HepG2 (cell line): ENCODE measurements at regions not wholly inside any gene's neighbourhood (a gene's known extent, or its start where the extent isn't known, plus 50 kb on each side); places are given as distances from the start of the nearest gene placed in this dataset.

Experiments
- ATAC-seq: fragments of 200-7000 bp; cut with Tn5 transposase; 3 replicates; pipeline ENCODE4 v1.9.1; 2020; ENCODE audit warnings: mild to moderate bottlenecking, moderate library complexity
- BruUV-seq: library from RNA; stranded (reverse); fragments of 400-500 nt; replicated peaks from 2 replicates; lab custom pipeline; 2021; lab: Mats Ljungman, UMichigan
- CTCF ChIA-PET: fragments of 300-600 bp; formaldehyde crosslinking; extraction: SDS; loops from one replicate; lab custom pipeline; 2021; ENCODE audit warnings: low total read pairs, inconsistent platforms, low intra/inter-chr PET ratio; lab: Yijun Ruan, JAX
- POLR2A ChIA-PET: fragments of 350-600 bp; sonication (Branson Sonifier 250); formaldehyde crosslinking; loops from one replicate; lab custom pipeline; 2020; ENCODE audit warnings: antibody characterized with exemption, inconsistent platforms; lab: Yijun Ruan, JAX
- DNase-seq: peaks from one replicate; pipeline ENCODE4 v3.0.0-alpha.2; 2015; ENCODE audit warnings: low spot score
- FAIRE-seq: peaks from 3 replicates; lab custom pipeline; 2011; peaks lifted over from hg19 to GRCh38; lab: Jason Lieb, UNC
- H2AFZ ChIP-seq: one replicate; pipeline ENCODE4 v1.6.1; 2011; ENCODE audit warnings: low read length, inconsistent platforms
- H3K27ac ChIP-seq: fragments of 300-600 bp; 3 replicates; pipeline ENCODE4 v1.8.0; 2011; ENCODE audit warnings: mixed run types, mild to moderate bottlenecking, mixed read lengths, low read length, inconsistent platforms; ENCODE audit not compliant: insufficient read depth; ENCODE audit errors: extremely low read length
- H3K27me3 ChIP-seq, 2 experiments: fragments of 200-600 bp in 1 of 2; 2 replicates in 1 of 2; 3 replicates in 1 of 2; pipeline versions ENCODE4 v1.6.0 to v1.8.0; 2011; ENCODE audit warnings: low read length in 2 of 2, mild to moderate bottlenecking in 2 of 2, moderate library complexity in 2 of 2, inconsistent platforms in 1 of 2; ENCODE audit not compliant: insufficient read depth in 2 of 2, control insufficient read depth in 1 of 2
- H3K36me3 ChIP-seq, 2 experiments: fragments of 200-600 bp in 1 of 2; replicated peaks in 1 of 2; 2 replicates in 1 of 2; 3 replicates in 1 of 2; pipeline versions ENCODE4 v1.5.1 to v1.8.0; 2011; ENCODE audit warnings: low read length in 2 of 2, inconsistent platforms in 1 of 2; ENCODE audit not compliant: insufficient read depth in 2 of 2, control insufficient read depth in 1 of 2
- H3K4me1 ChIP-seq: 2 replicates; pipeline ENCODE4 v1.5.1; 2012; ENCODE audit warnings: low read length, inconsistent platforms; ENCODE audit not compliant: insufficient read depth
- H3K4me2 ChIP-seq: 2 replicates; pipeline ENCODE4 v1.6.0; 2011; ENCODE audit warnings: low read depth, low read length, inconsistent platforms
- H3K4me3 ChIP-seq, 3 experiments: fragments of 200-600 bp in 1 of 3; sonication (generic), shearing (Covaris generic) in 1 of 3; replicated peaks in 1 of 3; 2 replicates each; pipeline ENCODE4 v1.5.1; 2011 to 2016; ENCODE audit warnings: low read length in 3 of 3, inconsistent platforms in 2 of 3, low read depth in 2 of 3, mild to moderate bottlenecking in 2 of 3, control low read depth in 1 of 3, mixed read lengths in 1 of 3; ENCODE audit not compliant: insufficient read depth in 1 of 3
- H3K79me2 ChIP-seq: one replicate; pipeline ENCODE4 v1.6.1; 2011; ENCODE audit warnings: low read length, inconsistent platforms; ENCODE audit not compliant: insufficient read depth
- H3K9ac ChIP-seq: 2 replicates; pipeline ENCODE4 v1.6.0; 2011; ENCODE audit warnings: mild to moderate bottlenecking, low read depth, low read length, inconsistent platforms; ENCODE audit not compliant: insufficient read depth
- H3K9me3 ChIP-seq: 2 replicates; pipeline ENCODE4 v1.5.1; 2012; ENCODE audit warnings: mild to moderate bottlenecking, low read length
- H4K20me1 ChIP-seq: 2 replicates; pipeline ENCODE4 v1.6.0; 2011; ENCODE audit warnings: inconsistent platforms, mild to moderate bottlenecking, low read length, moderate library complexity; ENCODE audit not compliant: insufficient read depth
- BORCS8-MEF2B ChIP-seq: sonication (generic); formaldehyde crosslinking; IDR thresholded peaks from 2 replicates; pipeline ENCODE4 v1.8.0; 2022; ENCODE audit warnings: mild to moderate bottlenecking, missing genetic modification reagents
- THYN1 ChIP-seq: sonication (generic); formaldehyde crosslinking; IDR thresholded peaks from 2 replicates; pipeline ENCODE4 v1.8.1; 2023; ENCODE audit warnings: low read depth, mild to moderate bottlenecking, moderate library complexity, missing genetic modification reagents, borderline replicate concordance
- TP53 ChIP-seq: sonication (generic); formaldehyde crosslinking; conservative IDR thresholded peaks from 2 replicates; pipeline ENCODE4 v1.4.0; 2020; ENCODE audit warnings: missing genetic modification reagents
- ZNF44 ChIP-seq: sonication (generic); formaldehyde crosslinking; IDR thresholded peaks from 2 replicates; pipeline ENCODE4 v1.5.1; 2020; ENCODE audit warnings: mild to moderate bottlenecking, missing genetic modification reagents
- ZNF446 ChIP-seq: sonication (generic); formaldehyde crosslinking; IDR thresholded peaks from 2 replicates; pipeline ENCODE4 v1.5.0; 2020; ENCODE audit warnings: mild to moderate bottlenecking, missing genetic modification reagents
- ZNF629 ChIP-seq: sonication (generic); formaldehyde crosslinking; conservative IDR thresholded peaks from 2 replicates; pipeline ENCODE4 v1.5.0; 2020; ENCODE audit warnings: missing genetic modification reagents
- ZNF879 ChIP-seq: sonication (generic); formaldehyde crosslinking; IDR thresholded peaks from 2 replicates; pipeline ENCODE4 v1.8.1; 2023; ENCODE audit warnings: missing genetic modification reagents
- WGBS: methylation state at CpG from one replicate; pipeline ENCODE4 v1.1.6; 2017; ENCODE audit warnings: low lambda C conversion rate; 5-methylcytosine and 5-hydroxymethylcytosine counted together
- in situ Hi-C: cut with HindIII; loops from 2 replicates; pipeline ENCODE4 v1.10.0; 2017; ENCODE audit warnings: low pct_unique_long_range_greater_than_20kb; ENCODE audit not compliant: extremely low pct_ligation_motif_present
- intact Hi-C: fragments of 100-400 bp; cut with micrococcal nuclease; formaldehyde crosslinking; loops from one replicate; pipeline ENCODE4 v1.10.0; 2022; ENCODE audit not compliant: unreplicated experiment
- TF ChIP-seq, protein P1 (sequence below): sonication (generic); formaldehyde crosslinking; IDR thresholded peaks from 2 replicates; pipeline ENCODE4 v1.4.0; 2020; ENCODE audit warnings: missing genetic modification reagents

DNA sequence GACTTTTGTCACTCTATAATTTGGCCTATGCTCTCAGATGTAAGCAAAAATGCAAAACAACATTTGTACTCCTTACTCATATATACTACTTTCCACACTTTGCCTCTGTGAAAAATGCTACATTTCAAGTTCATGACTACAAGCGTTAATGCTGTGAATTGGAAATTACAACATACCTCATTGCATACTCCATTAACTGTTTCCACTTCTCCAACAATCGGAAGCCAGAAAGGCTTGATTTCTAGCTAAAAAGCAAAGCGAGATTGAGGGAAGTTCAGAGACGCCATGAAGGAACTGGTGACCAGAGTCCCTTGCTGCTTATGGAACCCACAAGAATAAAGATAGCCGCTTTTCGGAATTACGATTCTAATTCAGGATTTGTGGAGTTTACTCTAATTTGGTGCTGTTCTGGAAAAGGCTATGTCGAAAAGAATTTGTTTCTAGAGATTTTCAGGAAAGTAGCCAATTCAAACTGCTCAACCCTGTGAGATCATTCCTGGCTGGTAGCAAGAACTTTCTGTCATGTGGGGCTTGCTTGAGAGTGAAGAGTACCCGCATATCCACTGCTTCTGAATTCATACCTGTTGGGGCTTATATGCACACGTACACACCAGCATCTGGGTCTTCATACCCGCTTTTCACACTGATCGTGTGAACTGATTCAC lies 98.0 kb upstream of the CITED2 start (continued):
- TF ChIP-seq, protein P1, sequence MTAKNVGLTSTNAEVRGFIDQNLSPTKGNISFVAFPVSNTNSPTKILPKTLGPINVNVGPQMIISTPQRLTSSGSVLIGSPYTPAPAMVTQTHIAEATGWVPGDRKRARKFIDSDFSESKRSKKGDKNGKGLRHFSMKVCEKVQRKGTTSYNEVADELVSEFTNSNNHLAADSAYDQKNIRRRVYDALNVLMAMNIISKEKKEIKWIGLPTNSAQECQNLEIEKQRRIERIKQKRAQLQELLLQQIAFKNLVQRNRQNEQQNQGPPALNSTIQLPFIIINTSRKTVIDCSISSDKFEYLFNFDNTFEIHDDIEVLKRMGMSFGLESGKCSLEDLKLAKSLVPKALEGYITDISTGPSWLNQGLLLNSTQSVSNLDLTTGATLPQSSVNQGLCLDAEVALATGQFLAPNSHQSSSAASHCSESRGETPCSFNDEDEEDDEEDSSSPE, result no peak
- TF ChIP-seq ZNF629, result no peak

DNA sequence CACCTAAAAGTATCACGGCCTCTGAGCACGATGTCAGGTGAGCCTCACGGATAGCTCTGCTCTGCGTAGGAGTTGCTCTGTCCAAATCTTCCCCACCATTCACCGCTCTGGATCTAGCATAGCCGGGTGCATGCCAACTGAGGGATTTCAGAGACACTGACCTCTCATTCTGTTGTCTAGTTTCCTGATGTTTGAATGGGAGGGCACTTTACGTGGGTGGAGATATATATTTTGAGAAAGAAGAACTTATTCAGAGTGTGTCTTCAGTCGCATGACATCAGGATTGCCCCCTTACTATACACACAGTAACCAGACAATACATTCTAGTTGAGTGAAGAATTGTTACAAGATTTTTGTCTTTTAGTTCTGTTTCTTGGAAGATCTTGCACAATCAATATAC lies 96.5 kb upstream of the CITED2 start:
- intact Hi-C loops (no loop called here), in situ Hi-C loops (no loop called here)
- H4K20me1 ChIP-seq, result no peaks in the 10 kb centered on the region
- peaks cover 18% of the 10 kb centered on the region for H3K4me1 ChIP-seq
- DNase-seq (no peak), ATAC-seq (no peak), FAIRE-seq (no peak)
- ChIA-PET POLR2A (no interaction called here), CTCF (no interaction called here)
- no peaks in the 10 kb centered on the region for H3K79me2 ChIP-seq
- H3K36me3 ChIP-seq, result no peaks in the 10 kb centered on the region
- peaks cover 0 to 4% of the 10 kb centered on the region in 2 experiments; a peak in 2 of 5 replicates for H3K27me3 ChIP-seq
- TF ChIP-seq ZNF879 (no peak), TP53 (CRISPR knock-in tag) (no peak), BORCS8-MEF2B (CRISPR knock-in tag) (no peak), THYN1 (CRISPR knock-in tag) (no peak), ZNF446 (CRISPR knock-in tag) (no peak), ZNF44 (CRISPR knock-in tag) (no peak)
- no peak overlapping the region for H3K9ac ChIP-seq
- H3K4me3 ChIP-seq, result no peak overlapping the region
- no peak overlapping the region for H3K27ac ChIP-seq
- H2AFZ ChIP-seq, result no peak overlapping the region
- no TSS peak for BruUV-seq
- 82% methylated on average over 8 of the region's 8 CpGs for WGBS
- no peaks in the 10 kb centered on the region for H3K9me3 ChIP-seq
- H3K4me2 ChIP-seq, result no peak overlapping the region
